ENCODE measurements at regions not wholly inside any gene's neighbourhood (a gene's known extent, or its start where the extent isn't known, plus 50 kb on each side); places are given as distances from the start of the nearest gene placed in this dataset.

- no peaks in the 10 kb centered on the region for H3K36me3 ChIP-seq (ENCODE audit: control insufficient read depth, low read length)
- TF ChIP-seq CTCF (IDR thresholded peaks at IDR 0.05; ENCODE audit: low read depth, low read length, poor library complexity, severe bottlenecking) = no peak
- no peak for TF ChIP-seq EZH2phosphoT487 (IDR thresholded peaks at IDR 0.05; ENCODE audit: borderline replicate concordance, low read length)
- no peak overlapping the region for H3K4me2 ChIP-seq (ENCODE audit: low read length)
- no peaks in the 10 kb centered on the region for H3F3A ChIP-seq (ENCODE audit: control insufficient read depth, insufficient read depth)
- H3K27me3 ChIP-seq (ENCODE audit: control insufficient read depth, low read length) = no peaks in the 10 kb centered on the region
- no peak overlapping the region for H3K4me3 ChIP-seq (ENCODE audit: low read length)
- H4K20me1 ChIP-seq (ENCODE audit: control insufficient read depth, insufficient read depth, low read depth, low read length) = no peaks in the 10 kb centered on the region
- no peaks in the 10 kb centered on the region for H3K79me2 ChIP-seq (ENCODE audit: control insufficient read depth, low read length)
- no peaks in the 10 kb centered on the region for H3K4me1 ChIP-seq (ENCODE audit: control insufficient read depth, low read length)
- no peak overlapping the region for H3K27ac ChIP-seq (ENCODE audit: low read depth, low read length)
- no peaks in the 10 kb centered on the region for H3K9me2 ChIP-seq (replicated peaks; ENCODE audit: control insufficient read depth, low read length)
- peaks cover 2% of the 10 kb centered on the region; the same call in 1 of the 2 replicates for H3K9me3 ChIP-seq (ENCODE audit: control insufficient read depth, insufficient read depth, low read length)
Observed at GRCh38 chr16:6281274-6281673, 1051.4 kb upstream of the RBFOX1 start.

- Histone ChIP-seq H3K9me2 (replicated peaks; ENCODE audit: control insufficient read depth, low read length) (no peaks in the 10 kb centered on the region), H3K79me2 (ENCODE audit: control insufficient read depth, low read length) (no peaks in the 10 kb centered on the region), H3K4me3 (ENCODE audit: low read length) (no peak overlapping the region), H3F3A (ENCODE audit: control insufficient read depth, insufficient read depth) (no peaks in the 10 kb centered on the region), H3K27ac (ENCODE audit: low read depth, low read length) (no peak overlapping the region), H3K36me3 (ENCODE audit: control insufficient read depth, low read length) (no peaks in the 10 kb centered on the region), H3K27me3 (ENCODE audit: control insufficient read depth, low read length) (no peaks in the 10 kb centered on the region), H4K20me1 (ENCODE audit: control insufficient read depth, insufficient read depth, low read depth, low read length) (no peaks in the 10 kb centered on the region), H3K9me3 (ENCODE audit: control insufficient read depth, insufficient read depth, low read length) (no peaks in the 10 kb centered on the region), H3K4me2 (ENCODE audit: low read length) (no peak overlapping the region), H3K4me1 (ENCODE audit: control insufficient read depth, low read length) (no peaks in the 10 kb centered on the region)
- TF ChIP-seq CTCF (IDR thresholded peaks at IDR 0.05; ENCODE audit: low read depth, low read length, poor library complexity, severe bottlenecking) (no peak), EZH2phosphoT487 (IDR thresholded peaks at IDR 0.05; ENCODE audit: borderline replicate concordance, low read length) (no peak)
Observed at GRCh38 chr16:6280055-6280454, 1052.6 kb upstream of the RBFOX1 start.

GRCh38 chr16:6279286-6279685, 1053.4 kb upstream of the RBFOX1 start:
- Histone ChIP-seq H3K4me1 (ENCODE audit: control insufficient read depth, low read length) (no peaks in the 10 kb centered on the region), H3K9me2 (replicated peaks; ENCODE audit: control insufficient read depth, low read length) (no peaks in the 10 kb centered on the region), H3K27me3 (ENCODE audit: control insufficient read depth, low read length) (no peaks in the 10 kb centered on the region), H3K79me2 (ENCODE audit: control insufficient read depth, low read length) (no peaks in the 10 kb centered on the region), H3K27ac (ENCODE audit: low read depth, low read length) (no peak overlapping the region), H3K4me3 (ENCODE audit: low read length) (no peak overlapping the region), H3K36me3 (ENCODE audit: control insufficient read depth, low read length) (no peaks in the 10 kb centered on the region), H3K4me2 (ENCODE audit: low read length) (no peak overlapping the region), H3K9me3 (ENCODE audit: control insufficient read depth, insufficient read depth, low read length) (no peaks in the 10 kb centered on the region), H3F3A (ENCODE audit: control insufficient read depth, insufficient read depth) (no peaks in the 10 kb centered on the region), H4K20me1 (ENCODE audit: control insufficient read depth, insufficient read depth, low read depth, low read length) (no peaks in the 10 kb centered on the region)
- TF ChIP-seq EZH2phosphoT487 (IDR thresholded peaks at IDR 0.05; ENCODE audit: borderline replicate concordance, low read length) (no peak), CTCF (IDR thresholded peaks at IDR 0.05; ENCODE audit: low read depth, low read length, poor library complexity, severe bottlenecking) (no peak)

- Histone ChIP-seq H3K27me3 (ENCODE audit: control insufficient read depth, low read length) (no peaks in the 10 kb centered on the region), H3K9me3 (ENCODE audit: control insufficient read depth, insufficient read depth, low read length) (no peaks in the 10 kb centered on the region), H3K4me3 (ENCODE audit: low read length) (no peak overlapping the region), H3K4me2 (ENCODE audit: low read length) (no peak overlapping the region), H3K4me1 (ENCODE audit: control insufficient read depth, low read length) (no peaks in the 10 kb centered on the region), H3K79me2 (ENCODE audit: control insufficient read depth, low read length) (no peaks in the 10 kb centered on the region), H3F3A (ENCODE audit: control insufficient read depth, insufficient read depth) (no peaks in the 10 kb centered on the region), H3K27ac (ENCODE audit: low read depth, low read length) (no peak overlapping the region), H3K9me2 (replicated peaks; ENCODE audit: control insufficient read depth, low read length) (no peaks in the 10 kb centered on the region), H4K20me1 (ENCODE audit: control insufficient read depth, insufficient read depth, low read depth, low read length) (no peaks in the 10 kb centered on the region), H3K36me3 (ENCODE audit: control insufficient read depth, low read length) (no peaks in the 10 kb centered on the region)
- no peak for TF ChIP-seq CTCF (IDR thresholded peaks at IDR 0.05; ENCODE audit: low read depth, low read length, poor library complexity, severe bottlenecking)
- TF ChIP-seq EZH2phosphoT487 (IDR thresholded peaks at IDR 0.05; ENCODE audit: borderline replicate concordance, low read length) = no peak
Observed at GRCh38 chr16:6274351-6274750, 1058.3 kb upstream of the RBFOX1 start.
